Progenitor cell of endocrine pancreas (in vitro differentiated cells): ENCODE measurements at regions not wholly inside any gene's neighbourhood (a gene's known extent, or its start where the extent isn't known, plus 50 kb on each side); places are given as distances from the start of the nearest gene placed in this dataset.

Source experiments
- DNase-seq: peaks from one replicate; pipeline ENCODE4 v3.0.0; 2021; ENCODE audit warnings: low spot score; ENCODE audit not compliant: unreplicated experiment
- H3K27ac Mint-ChIP-seq: 2 replicates; pipeline ENCODE4 v1.8.0; 2021; ENCODE audit warnings: mild to moderate bottlenecking, moderate library complexity, mixed read lengths
- H3K27me3 Mint-ChIP-seq: 2 replicates; pipeline ENCODE4 v1.8.0; 2021; ENCODE audit warnings: mixed read lengths
- H3K36me3 Mint-ChIP-seq: 2 replicates; pipeline ENCODE4 v1.8.0; 2022; ENCODE audit warnings: mixed read lengths; ENCODE audit not compliant: insufficient read depth
- H3K4me1 Mint-ChIP-seq: 2 replicates; pipeline ENCODE4 v1.8.0; 2021; ENCODE audit warnings: low read depth, mixed read lengths
- H3K4me3 Mint-ChIP-seq: 2 replicates; pipeline ENCODE4 v1.8.0; 2021; ENCODE audit warnings: low read depth, mild to moderate bottlenecking, moderate library complexity, mixed read lengths
- H3K9me3 Mint-ChIP-seq: 2 replicates; pipeline ENCODE4 v1.8.0; 2021; ENCODE audit warnings: low read depth, mixed read lengths
- CTCF ChIP-seq: fragments of 200-600 bp; sonication (generic); IDR thresholded peaks from one replicate; pipeline ENCODE4 v1.5.0; 2021; ENCODE audit warnings: antibody characterized with exemption, mild to moderate bottlenecking; ENCODE audit not compliant: unreplicated experiment

DNA sequence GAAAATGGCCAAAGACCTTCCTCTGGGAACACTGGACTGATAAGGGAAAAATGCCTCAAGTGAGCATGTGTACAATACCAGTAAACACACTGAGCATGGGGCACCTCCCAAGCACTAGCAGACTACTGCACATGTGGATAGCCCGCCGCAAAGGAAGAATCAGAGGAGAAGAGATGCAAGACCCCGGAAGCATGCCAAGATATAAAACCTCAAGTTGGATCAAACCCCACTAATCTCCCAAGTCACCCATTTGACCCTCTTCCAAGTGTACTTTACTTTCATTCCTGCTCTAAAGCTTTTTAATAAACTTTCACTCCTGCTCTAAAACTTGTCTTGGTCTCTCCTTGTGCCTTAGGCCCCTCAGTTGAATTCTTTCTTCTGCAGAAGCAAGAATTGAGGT lies 121.1 kb upstream of the PLAAT1 start:
- H3K36me3 Mint-ChIP-seq, result no peaks in the 10 kb centered on the region
- TF ChIP-seq CTCF, result no peak
- no peak overlapping the region for H3K4me3 Mint-ChIP-seq
- no peak for DNase-seq
- peaks cover 14% of the 10 kb centered on the region for H3K27me3 Mint-ChIP-seq
- H3K4me1 Mint-ChIP-seq, result peaks cover 2% of the 10 kb centered on the region
- H3K27ac Mint-ChIP-seq, result no peak overlapping the region
- no peaks in the 10 kb centered on the region for H3K9me3 Mint-ChIP-seq

GRCh38 chr3:193124861-193125260 lies 116.2 kb upstream of the PLAAT1 start:
- Mint-ChIP-seq H3K27ac (no peak overlapping the region), H3K27me3 (peaks cover 23% of the 10 kb centered on the region), H3K36me3 (no peaks in the 10 kb centered on the region), H3K4me3 (no peak overlapping the region), H3K9me3 (no peaks in the 10 kb centered on the region), H3K4me1 (peaks cover under 1% of the 10 kb centered on the region)
- DNase-seq, result no peak
- TF ChIP-seq CTCF, result no peak

DNA sequence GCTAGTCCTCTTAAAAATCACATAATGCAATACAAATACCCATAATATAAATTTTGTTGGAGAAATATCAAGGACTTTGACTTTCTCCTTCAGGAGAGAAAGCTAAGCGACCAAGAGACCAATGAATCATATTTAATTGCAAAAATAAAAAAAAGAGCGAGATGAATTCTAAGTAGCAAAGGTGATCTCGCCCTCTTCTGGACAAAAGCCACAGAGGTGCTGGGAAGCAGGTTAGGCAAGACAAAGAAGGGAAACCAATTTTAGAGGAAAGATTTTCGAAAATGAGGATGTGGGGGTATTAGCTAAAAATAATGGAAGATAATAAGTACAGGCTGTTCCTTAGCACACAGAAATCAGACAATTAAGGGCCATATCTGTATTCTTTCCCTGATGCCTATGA lies 111.4 kb upstream of the PLAAT1 start:
- TF ChIP-seq CTCF, result peak; percentile 40

DNA sequence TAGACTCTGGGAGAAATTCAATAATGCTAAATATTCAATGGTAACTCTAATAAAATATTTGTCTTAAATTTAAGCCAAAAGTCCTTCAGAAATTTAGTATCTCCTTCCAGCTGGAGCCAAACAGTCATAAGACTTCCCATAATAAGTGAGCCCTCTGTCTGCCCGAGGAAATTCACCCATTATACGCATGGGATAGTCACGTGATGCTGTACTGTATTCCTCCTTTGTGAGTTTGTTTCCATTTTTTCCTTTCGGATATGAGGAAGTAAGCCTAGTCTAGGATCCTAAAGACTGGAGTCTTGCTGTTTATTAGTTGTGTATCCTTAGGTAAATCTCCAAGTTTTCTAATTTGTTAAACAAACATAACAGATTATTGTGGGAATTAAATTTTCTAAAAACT lies 110.4 kb upstream of the PLAAT1 start:
- DNase-seq, result no peak
- Mint-ChIP-seq H3K27me3 (peaks cover 9% of the 10 kb centered on the region), H3K36me3 (no peaks in the 10 kb centered on the region), H3K9me3 (no peaks in the 10 kb centered on the region), H3K4me3 (no peak overlapping the region), H3K4me1 (no peaks in the 10 kb centered on the region), H3K27ac (no peak overlapping the region)
- no peak for TF ChIP-seq CTCF

More for the DNA sequence above, 111.4 kb upstream of the PLAAT1 start:
- Mint-ChIP-seq H3K4me1 (no peaks in the 10 kb centered on the region), H3K4me3 (no peak overlapping the region), H3K27ac (no peak overlapping the region), H3K36me3 (no peaks in the 10 kb centered on the region), H3K27me3 (peaks cover 12% of the 10 kb centered on the region), H3K9me3 (no peaks in the 10 kb centered on the region)
- DNase-seq, result no peak

GRCh38 chr3:193132241-193132640 lies 108.8 kb upstream of the PLAAT1 start:
- no peak for TF ChIP-seq CTCF
- DNase-seq, result no peak
- no peaks in the 10 kb centered on the region for H3K27me3 Mint-ChIP-seq
- no peak overlapping the region for H3K4me3 Mint-ChIP-seq
- no peaks in the 10 kb centered on the region for H3K36me3 Mint-ChIP-seq
- no peaks in the 10 kb centered on the region for H3K4me1 Mint-ChIP-seq
- no peaks in the 10 kb centered on the region for H3K9me3 Mint-ChIP-seq
- H3K27ac Mint-ChIP-seq, result no peak overlapping the region
